Pons (tissue), 1 donor: ENCODE measurements at regions not wholly inside any gene's neighbourhood (a gene's known extent, or its start where the extent isn't known, plus 50 kb on each side); places are given as distances from the start of the nearest gene placed in this dataset.
"Not testable (repeated sequence)": the region's sequence is repeated elsewhere in the genome, so short reads cannot be mapped to it uniquely, and the experiment has no call there.

Experiments used
- DNase-seq: peaks from one replicate; pipeline ENCODE4 v3.0.0-alpha.2; 2016; ENCODE audit warnings: low spot score

DNA sequence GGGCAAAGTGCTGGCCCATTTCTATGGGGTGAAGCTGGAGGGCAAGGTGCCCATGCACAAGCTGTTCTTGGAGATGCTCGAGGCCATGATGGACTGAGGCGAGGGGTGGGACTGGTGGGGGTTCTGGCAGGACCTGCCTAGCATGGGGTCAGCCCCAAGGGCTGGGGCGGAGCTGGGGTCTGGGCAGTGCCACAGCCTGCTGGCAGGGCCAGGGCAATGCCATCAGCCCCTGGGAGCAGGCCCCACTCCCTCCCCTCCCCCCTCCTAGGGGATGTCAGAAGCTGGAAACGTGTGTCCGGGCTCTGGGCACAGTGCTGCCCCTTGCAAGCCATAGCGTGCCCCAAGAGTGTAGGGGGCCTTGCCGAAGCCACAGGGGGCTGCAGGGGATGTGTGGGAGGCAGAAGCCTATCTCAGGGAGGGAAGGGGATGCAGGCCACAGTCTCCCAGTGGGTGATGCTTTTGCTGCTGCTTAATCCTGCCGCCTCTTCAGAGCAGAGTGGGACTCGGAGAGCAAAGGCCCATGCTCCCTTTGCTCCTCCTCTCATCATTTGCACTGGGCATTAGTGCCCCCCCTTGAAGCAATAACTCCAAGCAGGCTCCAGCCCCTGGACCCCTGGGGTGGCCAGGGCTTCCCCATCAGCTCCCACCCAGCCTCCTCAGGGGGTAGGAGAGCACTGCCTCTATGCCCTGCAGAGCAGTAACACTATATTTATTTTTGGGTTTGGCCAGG lies 85.2 kb downstream of the MRPL57 start:
- DNase-seq = not testable (repeated sequence)

DNA sequence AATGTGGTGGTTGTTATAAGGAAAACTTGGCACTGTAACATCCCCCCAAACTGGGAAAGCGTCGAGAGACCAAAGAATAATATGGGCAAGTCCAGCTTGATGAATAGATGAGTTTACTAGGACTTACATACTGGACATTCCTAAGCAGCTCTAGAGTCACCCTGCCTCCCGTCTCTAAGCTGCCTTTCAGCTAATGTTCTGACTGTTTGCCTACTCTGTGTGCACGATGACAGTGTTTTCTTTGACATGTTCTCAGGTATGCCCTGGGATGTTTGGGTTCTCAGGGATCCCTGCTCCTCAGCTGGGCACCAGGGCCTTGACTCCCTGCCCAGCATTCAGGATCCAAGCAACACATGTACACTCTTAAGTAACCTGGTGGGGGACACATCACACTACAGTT lies 87.5 kb downstream of the MRPL57 start:
- not testable (repeated sequence) for DNase-seq

DNA sequence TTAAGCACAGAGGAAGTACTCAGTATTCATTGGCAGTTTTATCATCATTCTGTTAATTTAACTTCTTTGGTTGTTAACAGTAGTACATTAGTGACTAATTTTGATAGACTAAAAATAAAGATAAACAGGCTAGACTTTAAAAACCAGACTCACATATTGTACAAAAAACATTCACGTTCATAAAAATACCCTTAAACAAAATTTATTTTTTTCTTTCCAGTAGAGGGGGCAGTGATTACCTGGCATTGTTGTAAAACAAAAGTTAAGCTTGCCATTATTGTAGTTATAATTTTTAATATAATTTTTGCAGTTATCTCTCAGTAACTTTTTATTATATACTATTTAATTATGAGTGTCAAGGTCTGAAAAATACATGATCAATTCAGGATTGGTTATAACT lies 92.0 kb downstream of the MRPL57 start:
- DNase-seq = not testable (repeated sequence)

DNA sequence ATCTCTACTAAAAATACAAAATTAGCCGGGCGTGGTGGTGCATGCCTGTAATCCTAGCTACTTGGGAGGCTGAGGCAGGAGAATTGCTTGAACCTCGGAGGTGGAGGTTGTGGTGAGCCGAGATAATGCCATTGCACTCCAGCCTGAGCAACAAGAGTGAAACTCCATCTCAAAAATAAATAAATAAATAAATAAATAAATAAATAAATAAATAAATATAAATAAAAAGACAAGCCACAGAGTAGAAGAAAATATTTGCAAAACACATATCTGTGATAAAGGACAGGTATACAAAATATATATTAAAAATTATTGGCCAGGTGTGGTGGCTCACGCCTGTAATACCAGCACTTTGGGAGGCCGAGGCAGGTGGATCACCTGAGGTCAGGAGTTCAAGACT lies 96.0 kb downstream of the MRPL57 start:
- DNase-seq = not testable (repeated sequence)

DNA sequence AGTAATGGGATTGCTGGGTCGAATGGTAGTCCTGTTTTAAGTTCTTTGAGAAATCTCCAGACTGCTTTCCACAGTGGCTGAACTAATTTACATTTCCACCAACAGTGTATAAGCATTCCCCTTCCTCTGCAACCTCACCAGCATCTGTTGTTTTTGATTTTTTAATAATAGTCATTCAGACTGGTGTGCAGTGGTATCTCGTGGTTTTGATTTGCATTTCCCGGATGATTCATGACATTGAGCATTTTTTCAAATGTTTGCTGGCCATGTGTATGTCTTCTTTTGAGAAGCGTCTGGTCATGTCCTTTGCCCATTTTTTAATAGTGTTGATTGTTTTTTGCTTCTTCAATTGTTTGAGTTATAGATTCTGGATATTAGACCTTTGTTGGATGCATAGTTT lies 98.0 kb downstream of the MRPL57 start:
- not testable (repeated sequence) for DNase-seq

DNA sequence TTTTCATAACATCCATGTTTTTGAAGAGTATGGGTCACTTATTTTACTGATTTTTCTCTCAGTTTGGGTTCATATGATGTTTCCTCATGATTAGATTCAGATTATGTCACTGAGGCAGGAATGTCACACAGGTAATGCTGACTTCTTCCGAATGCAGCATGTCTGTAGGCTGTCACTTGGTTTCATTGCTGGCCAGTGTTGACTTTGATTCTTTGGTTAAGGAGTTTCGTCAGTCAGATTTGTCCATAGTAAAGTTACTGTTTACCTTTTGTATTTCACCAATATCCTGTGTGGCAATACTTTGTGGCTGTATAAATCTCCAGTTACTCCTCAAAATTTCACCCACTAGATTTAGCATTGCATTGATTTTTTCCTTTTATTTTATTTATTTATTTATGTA lies 105.6 kb downstream of the MRPL57 start:
- no peak for DNase-seq

DNA sequence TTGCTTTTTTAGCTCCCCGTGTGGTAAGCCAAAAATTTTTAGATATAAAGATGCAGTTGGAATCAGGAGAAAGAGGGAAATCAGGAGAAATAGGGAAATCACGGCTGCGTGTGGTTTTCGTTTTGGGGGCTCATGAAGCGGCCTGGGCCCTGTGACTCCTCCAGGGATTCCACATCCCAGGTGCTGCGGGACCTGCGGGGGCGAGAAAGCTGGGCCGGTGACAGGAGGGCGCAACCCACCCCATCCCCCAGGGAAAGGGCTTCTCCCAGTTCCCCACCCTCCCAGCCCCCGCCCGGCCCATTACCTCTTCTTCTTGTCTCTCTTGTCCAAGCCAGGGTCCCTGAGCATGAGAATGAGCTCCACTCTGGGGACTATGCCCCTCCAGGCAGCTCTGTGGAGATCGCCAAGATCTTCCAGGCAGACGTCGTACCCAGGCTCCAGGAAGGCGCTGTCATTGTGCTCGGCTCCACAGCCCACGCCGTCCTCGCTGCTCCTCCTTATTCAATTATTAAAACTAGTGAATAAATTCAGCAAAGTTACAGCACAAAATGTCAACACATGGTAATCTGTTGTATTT lies 111.0 kb downstream of the MRPL57 start:
- no peak for DNase-seq

DNA sequence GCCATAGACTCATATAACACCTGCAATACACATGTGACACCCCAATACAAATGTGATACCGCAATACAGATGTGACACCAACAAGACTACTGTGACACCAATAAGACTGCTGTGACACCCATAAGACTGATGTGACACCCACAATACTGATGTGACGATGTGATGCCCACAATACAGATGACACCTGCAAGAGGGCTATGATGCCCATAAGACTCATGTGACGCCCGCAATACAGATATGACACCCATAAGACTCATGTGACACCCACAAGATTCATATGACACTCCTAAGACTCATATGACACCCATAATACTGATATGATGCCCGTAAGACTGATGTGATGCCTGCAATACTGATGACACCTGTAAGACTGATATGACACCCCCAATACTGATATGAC lies 113.0 kb downstream of the MRPL57 start:
- no peak for DNase-seq

DNA sequence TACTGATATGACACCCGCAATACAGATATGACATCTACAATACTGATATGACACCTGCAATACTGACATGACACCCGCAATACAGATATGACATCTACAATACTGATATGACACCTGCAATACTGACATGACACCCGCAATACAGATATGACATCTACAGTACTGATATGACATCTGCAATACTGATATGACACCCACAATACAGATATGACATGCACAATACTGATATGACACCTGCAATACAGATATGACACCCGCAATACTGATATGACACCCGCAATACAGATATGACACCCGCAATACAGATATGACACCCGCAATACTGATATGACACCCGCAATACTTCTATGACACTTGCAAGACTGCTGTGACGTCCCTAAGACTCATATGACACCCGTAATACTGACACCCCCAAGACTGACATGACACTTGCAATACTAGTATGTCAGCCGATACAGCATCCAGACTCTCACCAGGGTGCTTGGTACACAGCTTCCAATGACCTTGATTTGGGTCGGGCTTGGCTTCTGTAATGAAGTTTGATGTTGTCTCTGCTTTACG lies 114.1 kb downstream of the MRPL57 start:
- not testable (repeated sequence) for DNase-seq

DNA sequence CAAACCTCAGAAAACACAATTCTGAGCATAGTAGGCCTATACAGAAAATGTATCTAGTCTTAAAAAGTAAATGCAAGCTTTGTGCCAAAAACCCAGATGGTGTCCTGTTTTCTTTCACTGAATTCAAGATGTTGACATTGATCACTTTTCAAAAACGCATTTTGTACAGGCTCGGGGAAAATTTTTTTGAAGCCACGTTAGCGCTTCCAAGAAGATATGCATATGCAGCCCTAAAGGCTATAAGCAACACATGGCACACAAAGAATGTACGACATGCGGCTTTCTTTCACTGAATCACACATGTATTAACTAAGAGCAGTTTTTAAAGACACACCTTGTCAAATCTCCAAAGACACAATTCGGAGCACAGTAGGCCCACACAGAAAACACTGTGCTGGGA lies 115.4 kb downstream of the MRPL57 start:
- no peak for DNase-seq

DNA sequence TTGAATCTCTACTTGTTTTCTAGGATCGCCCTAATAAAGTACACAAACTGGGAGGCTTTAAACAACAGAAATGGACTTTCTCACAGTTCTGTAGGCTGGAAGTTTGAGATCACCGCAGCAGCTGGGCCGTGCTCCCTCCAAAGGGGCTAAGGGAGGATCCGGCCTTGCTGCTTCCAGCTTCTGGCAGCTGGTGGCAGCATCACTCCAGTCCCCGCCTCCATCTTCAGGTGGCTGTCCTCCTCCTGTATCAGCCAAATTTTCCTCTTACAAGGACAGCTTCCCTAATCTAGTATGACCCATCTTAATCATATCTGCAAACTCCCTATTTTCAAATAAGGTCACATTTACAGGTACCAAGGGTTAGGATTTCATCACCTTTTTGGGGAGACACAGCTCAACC lies 120.5 kb downstream of the MRPL57 start:
- DNase-seq = peak; percentile 73

DNA sequence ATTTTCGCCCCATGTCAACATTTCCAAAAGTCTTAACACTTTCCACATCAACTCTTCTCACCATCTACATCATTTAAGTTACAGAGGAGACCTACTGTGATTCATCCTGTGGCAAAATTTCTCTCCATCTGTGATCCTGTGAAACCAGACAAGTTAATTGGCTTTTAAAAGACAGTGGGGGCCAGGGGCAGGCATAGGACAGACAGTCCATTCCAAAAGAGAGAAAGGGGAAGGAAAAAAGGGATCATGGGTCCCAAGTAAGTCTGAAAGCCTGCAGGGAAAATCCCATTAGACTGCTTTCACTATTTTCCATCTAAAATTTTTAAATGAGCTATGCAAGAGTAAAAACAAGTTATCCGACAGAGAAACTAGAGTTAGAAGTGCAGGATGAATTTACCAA lies 121.0 kb downstream of the MRPL57 start:
- peak; percentile 60 for DNase-seq

DNA sequence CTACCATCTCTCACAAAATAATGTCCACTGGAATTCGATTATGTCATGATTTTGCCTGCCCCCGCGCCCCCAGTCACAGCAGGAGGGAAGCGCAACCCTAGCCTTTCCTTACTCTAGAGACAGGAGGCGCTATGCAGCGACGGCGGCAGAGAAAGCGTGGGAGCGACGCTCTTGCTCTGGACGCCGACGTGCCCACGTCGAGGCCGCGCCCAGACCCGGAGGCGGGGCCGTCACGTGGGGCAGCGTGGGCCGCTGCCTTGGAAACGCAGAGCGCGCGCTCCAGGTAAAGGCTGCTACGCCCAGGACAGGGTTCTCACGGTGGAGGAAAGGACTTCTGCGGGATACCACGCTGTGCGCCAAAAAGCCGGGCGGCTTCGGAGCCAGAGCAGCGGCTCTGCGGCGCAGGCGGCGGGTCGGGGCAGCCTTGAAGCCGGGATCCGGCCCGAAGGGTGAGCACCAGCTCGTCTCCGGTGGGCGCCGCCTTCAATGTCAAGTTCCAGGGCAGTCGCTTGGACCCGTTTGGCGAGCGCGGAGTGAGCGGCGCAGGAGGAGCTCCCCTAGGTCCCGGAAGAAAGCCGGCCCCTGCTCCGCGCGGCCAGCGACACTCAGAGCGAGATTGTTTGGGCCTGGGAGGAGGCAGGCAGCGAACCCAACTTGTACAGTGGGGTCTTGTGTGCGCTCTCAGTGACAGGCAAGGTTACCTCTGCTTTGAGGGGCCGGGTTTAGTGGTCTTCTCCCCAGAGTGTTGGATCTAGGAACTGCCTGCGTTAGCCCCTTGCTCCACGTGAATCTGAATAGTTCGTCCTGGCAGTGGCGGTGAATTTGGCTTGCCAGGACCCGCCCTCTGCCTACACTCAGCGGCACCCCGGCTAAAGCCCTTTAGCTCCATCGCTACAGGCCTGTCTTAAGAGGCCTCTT lies 121.7 kb downstream of the MRPL57 start:
- peak; percentile 89 for DNase-seq

DNA sequence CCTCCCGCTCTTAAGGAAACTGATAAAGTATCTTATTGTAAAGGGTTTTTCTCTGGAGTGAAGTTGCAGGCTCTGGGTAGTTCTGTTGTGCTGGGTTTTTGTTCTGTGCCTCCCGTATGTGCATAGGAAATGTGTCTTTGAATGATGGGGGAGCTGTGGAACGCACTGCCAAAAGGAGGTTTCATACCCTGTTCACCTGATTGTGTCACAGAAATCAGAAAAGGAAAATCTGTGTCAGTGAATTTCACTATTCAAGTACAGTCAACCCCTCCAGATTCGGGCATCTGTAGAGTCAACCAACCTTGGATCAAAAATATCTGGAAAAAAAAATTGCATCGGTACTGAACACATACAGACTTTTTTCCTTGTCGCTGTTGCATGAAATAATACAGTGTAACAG lies 127.8 kb downstream of the MRPL57 start:
- DNase-seq = no peak

DNA sequence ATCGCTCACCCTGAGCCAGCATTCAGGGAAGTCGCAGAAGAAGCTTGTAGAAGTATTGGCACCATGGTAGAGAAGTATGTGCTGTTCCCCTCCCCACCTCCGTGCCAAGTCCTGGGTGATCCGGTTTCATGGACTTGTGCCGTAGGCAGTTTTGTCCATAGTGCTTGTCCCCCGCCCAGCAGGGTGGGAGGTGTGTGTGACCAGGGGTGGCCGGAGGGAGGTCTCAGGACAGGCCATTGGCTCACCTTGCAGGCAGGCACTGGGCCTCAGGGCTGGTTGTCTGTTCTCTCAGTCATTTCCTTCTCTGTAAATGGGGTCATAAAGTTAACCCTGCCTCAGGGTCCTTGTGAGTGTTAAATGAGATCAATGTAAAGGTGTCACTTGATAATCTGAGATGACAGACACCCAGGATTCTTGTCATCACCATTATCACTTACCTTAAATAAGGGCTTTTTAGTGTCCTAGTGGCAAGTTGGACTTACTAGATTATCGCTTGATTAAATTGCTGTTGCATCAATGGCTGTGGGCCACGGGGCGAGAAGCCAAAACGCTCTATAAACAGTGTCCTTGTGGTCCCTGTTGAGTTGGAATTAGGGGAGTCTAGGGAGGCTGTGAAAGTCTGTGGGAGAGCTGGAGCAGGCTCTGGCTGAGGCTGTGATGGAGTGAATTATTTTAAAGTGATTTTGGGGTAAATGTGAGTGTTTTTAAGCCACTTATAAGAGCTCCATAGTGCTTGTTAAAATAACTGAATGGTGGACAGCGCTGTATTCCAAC lies 130.0 kb downstream of the MRPL57 start:
- not testable (repeated sequence) for DNase-seq

DNA sequence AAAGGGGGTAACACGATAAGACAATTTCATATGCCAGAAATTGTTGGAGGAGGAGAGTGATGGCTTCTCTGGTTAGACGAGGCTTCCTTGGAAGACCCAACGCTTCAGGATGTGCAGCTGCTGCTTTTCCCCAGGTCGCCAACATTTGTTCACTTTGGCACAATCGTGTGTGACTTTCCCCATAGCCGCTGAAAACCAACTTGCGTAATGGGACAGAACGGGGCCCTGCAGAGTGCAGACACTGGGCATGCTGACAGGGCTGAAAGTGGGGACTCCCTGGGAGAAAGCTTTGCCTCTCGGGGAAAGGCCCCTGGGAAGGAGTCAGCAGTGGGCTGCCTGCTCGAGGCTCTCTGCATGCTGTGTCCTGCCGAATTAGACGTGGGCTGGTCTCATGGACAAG lies 130.7 kb downstream of the MRPL57 start:
- not testable (repeated sequence) for DNase-seq

DNA sequence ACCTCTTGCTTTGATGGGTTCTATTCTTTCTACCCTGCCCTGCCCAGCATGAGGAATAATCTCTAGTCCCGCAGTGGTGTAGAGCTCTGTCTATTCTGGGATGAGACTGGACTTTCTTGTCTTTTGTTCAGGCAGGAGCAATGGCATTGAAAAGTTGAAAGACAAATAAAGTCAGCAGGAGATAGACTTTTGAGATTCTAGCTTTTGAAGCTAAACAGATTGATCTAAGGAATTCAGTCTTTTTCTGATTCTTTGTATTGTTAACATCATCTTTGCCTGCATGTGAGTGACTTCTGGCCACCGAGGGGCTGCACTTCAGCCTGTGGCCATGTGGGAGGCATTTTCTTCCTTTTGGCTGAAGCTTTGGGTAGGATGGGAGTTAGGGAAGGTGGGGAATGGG lies 132.4 kb downstream of the MRPL57 start:
- no peak for DNase-seq

DNA sequence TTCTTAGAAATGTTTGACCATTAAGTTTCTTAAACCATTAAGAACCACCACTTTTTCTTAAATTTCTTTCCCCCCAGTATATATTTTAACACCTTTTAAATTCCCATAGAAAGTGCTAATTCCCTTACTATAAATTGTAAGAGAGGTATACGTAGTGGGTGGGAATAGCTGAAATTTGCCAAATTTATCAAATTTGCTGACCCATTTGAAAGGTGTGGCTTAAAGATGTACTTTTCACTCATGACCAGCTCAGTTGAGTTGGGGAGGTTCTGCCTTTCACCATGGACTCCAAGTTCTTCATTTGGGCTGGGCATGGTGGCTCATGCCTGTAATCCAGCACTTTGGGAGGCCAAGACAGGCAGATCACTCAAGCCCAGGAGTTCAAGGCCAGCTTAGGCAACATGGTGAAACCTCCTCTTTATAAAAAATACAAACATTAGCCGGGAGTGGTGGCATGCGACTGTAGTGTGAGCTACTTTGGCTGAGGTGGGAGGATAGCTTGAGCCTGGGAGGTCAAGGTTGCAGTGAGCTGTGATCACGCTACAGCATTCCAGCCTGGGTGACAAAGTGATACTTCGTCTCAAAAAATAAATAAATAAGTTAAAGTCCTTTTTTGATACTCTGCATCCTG lies 133.2 kb downstream of the MRPL57 start:
- no peak for DNase-seq

DNA sequence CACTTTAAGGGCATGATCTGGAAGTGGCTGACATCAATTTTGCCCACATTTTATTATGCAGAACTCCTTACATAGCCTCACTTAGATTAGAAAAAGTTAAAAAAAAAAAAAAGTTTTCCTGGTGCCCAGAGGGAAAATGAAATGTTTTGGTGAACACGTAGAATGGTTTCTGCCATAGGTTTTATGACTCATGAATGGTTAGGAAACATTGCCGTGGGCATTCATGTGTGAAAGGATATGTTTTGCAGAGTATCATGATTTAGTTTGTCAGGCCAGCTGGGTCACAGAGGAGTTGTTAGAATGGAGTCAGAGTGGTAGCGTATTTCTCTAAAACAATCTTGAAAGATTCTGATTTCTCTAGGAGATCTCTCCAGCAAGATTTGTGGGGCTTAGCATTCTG lies 133.8 kb downstream of the MRPL57 start:
- no peak for DNase-seq

DNA sequence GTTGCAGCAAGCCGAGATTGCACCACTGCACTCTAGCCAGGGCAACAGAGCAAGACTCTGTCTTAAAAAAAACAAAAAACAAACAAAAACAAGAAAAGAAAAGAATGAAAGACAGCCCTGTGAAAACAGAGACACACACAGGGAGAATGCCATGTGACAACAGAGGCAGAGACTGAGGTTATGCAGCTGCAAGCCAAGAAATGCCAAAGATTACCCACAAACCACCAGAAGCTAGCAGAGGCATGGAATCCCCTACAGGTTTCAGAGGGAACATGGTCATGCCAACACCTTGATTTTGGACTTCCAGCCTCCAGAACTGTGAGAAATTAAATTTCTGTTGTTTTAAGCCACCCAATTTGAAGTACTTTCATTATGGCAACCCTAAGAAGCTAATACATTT lies 138.5 kb downstream of the MRPL57 start:
- peak; percentile 10 for DNase-seq

DNA sequence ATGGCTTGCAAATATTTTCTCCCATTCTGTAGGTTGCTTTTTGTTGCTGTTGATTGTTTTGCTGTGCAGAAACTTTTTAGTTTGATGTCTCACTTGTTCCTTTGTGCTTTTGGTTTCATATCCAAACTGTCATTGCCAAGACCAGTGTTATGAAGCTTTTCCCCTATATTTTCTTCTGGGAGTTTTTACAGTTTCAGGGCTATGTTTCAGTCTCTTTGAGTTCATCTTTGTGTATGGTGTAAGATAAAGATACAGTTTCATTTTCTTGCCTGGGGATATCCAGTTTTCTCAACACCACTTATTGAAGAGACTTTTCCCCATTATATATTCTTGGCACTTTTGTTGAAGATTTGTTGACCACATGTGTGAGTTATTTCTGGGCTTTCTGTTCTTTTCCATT lies 139.9 kb downstream of the MRPL57 start:
- DNase-seq = no peak
